NCI-H82 (cell line): ENCODE measurements at regions not wholly inside any gene's neighbourhood (a gene's known extent, or its start where the extent isn't known, plus 50 kb on each side); places are given as distances from the start of the nearest gene placed in this dataset.

Experiments used
- DNase-seq: peaks from one replicate; lab custom pipeline; 2025; lab: John Stamatoyannopoulos, UW

- no peak for DNase-seq
Measured at GRCh38 chr5:33244441-33245150, 196.2 kb upstream of the TARS1 start.

- no peak for DNase-seq
Measured at GRCh38 chr5:33254579-33254978, 186.2 kb upstream of the TARS1 start.

- no peak for DNase-seq
Measured at GRCh38 chr5:33257807-33258429, 182.8 kb upstream of the TARS1 start.

GRCh38 chr5:33258553-33258952, 182.2 kb upstream of the TARS1 start:
- DNase-seq = no peak

- DNase-seq = no peak
Measured at GRCh38 chr5:33260098-33260497, 180.7 kb upstream of the TARS1 start.

- DNase-seq = no peak
Measured at GRCh38 chr5:33261305-33261704, 179.5 kb upstream of the TARS1 start.

GRCh38 chr5:33261747-33262146, 179.0 kb upstream of the TARS1 start:
- no peak for DNase-seq

GRCh38 chr5:33267801-33268200, 173.0 kb upstream of the TARS1 start:
- DNase-seq = no peak

- no peak for DNase-seq
Measured at GRCh38 chr5:33268374-33268773, 172.4 kb upstream of the TARS1 start.

- no peak for DNase-seq
Measured at GRCh38 chr5:33270671-33271070, 170.1 kb upstream of the TARS1 start.

GRCh38 chr5:33271606-33272005, 169.2 kb upstream of the TARS1 start:
- DNase-seq = no peak

GRCh38 chr5:33272288-33272687, 168.5 kb upstream of the TARS1 start:
- DNase-seq = no peak

- no peak for DNase-seq
Measured at GRCh38 chr5:33273985-33274384, 166.8 kb upstream of the TARS1 start.

GRCh38 chr5:33275391-33275790, 165.4 kb upstream of the TARS1 start:
- no peak for DNase-seq

- DNase-seq = no peak
Measured at GRCh38 chr5:33275921-33276627, 164.7 kb upstream of the TARS1 start.

GRCh38 chr5:33276628-33276950, 164.2 kb upstream of the TARS1 start:
- peak; percentile 0 for DNase-seq

GRCh38 chr5:33277061-33277650, 163.6 kb upstream of the TARS1 start:
- DNase-seq = peak; percentile 8

GRCh38 chr5:33281431-33281843, 159.3 kb upstream of the TARS1 start:
- DNase-seq = no peak

- DNase-seq = no peak
Measured at GRCh38 chr5:33282157-33282556, 158.6 kb upstream of the TARS1 start.

- no peak for DNase-seq
Measured at GRCh38 chr5:33282696-33283095, 158.1 kb upstream of the TARS1 start.

GRCh38 chr5:33283243-33283642, 157.5 kb upstream of the TARS1 start:
- DNase-seq = no peak

GRCh38 chr5:33284681-33285080, 156.1 kb upstream of the TARS1 start:
- no peak for DNase-seq

- no peak for DNase-seq
Measured at GRCh38 chr5:33287242-33287641, 153.5 kb upstream of the TARS1 start.
